H1 (cell line): ENCODE measurements at regions not wholly inside any gene's neighbourhood (a gene's known extent, or its start where the extent isn't known, plus 50 kb on each side); places are given as distances from the start of the nearest gene placed in this dataset.
A peak's percentile ranks its signal among the peaks of the same experiment; 100 is the strongest.

Experiments
- CTCF ChIA-PET: fragments of 300-600 bp; sonication (Branson Sonifier 250); formaldehyde crosslinking; loops from one replicate; lab custom pipeline; 2021; ENCODE audit not compliant: partially characterized antibody; lab: Charles Lee
- POLR2A ChIA-PET: fragments of 300-600 bp; sonication (Branson Sonifier 250); formaldehyde crosslinking; loops from one replicate; lab custom pipeline; 2021; ENCODE audit warnings: inconsistent platforms; ENCODE audit not compliant: partially characterized antibody; lab: Charles Lee
- DNase-seq, 2 experiments: peaks; one replicate each; pipeline versions ENCODE4 v3.0.0 to v3.0.0-alpha.2; 2010 to 2022; ENCODE audit warnings: low spot score in 2 of 2, low read depth in 1 of 2, mixed read lengths in 1 of 2
- FAIRE-seq: peaks from 2 replicates; lab custom pipeline; 2011; peaks lifted over from hg19 to GRCh38; lab: Jason Lieb, UNC
- H2AFZ ChIP-seq: 2 replicates; pipeline ENCODE4 v1.8.1; 2012; ENCODE audit warnings: low read length, inconsistent platforms
- H2AK5ac ChIP-seq: 2 replicates; pipeline ENCODE4 v1.6.1; 2013; ENCODE audit warnings: low read depth, low read length
- H2BK120ac ChIP-seq: replicated peaks from 2 replicates; pipeline ENCODE3; 2013; ENCODE audit warnings: low read depth, low read length, inconsistent platforms
- H2BK12ac ChIP-seq: 2 replicates; pipeline ENCODE4 v1.6.1; 2013; ENCODE audit warnings: low read depth, low read length
- H2BK15ac ChIP-seq: 2 replicates; pipeline ENCODE4 v1.6.1; 2013; ENCODE audit warnings: low read length
- H2BK20ac ChIP-seq: 2 replicates; pipeline ENCODE4 v1.6.1; 2013; ENCODE audit warnings: low read length
- H2BK5ac ChIP-seq: 2 replicates; pipeline ENCODE4 v1.6.1; 2013; ENCODE audit warnings: low read depth, low read length
- H3K14ac ChIP-seq: 2 replicates; pipeline ENCODE4 v1.6.1; 2013; ENCODE audit warnings: inconsistent platforms; ENCODE audit not compliant: insufficient read length
- H3K18ac ChIP-seq: 2 replicates; pipeline ENCODE4 v1.6.1; 2013; ENCODE audit warnings: low read length; ENCODE audit errors: extremely low read depth
- H3K23ac ChIP-seq: 2 replicates; pipeline ENCODE4 v1.6.1; 2013; ENCODE audit warnings: inconsistent platforms; ENCODE audit not compliant: insufficient read length
- H3K23me2 ChIP-seq: 2 replicates; pipeline ENCODE4 v1.6.1; 2013; ENCODE audit warnings: low read depth, low read length
- H3K27ac ChIP-seq: 2 replicates; pipeline ENCODE4 v1.6.1; 2011; ENCODE audit warnings: low read depth, low read length, inconsistent platforms
- H3K27me3 ChIP-seq, 4 experiments: replicated peaks in 1 of 4; 1 replicate in 1 of 4; 2 replicates in 3 of 4; pipeline versions ENCODE4 v1.6.1 to v1.8.1; 2011 to 2013; ENCODE audit warnings: low read length in 3 of 4, mild to moderate bottlenecking in 3 of 4, inconsistent platforms in 2 of 4, mixed read lengths in 2 of 4, moderate library complexity in 1 of 4; ENCODE audit not compliant: control insufficient read depth in 3 of 4, insufficient read depth in 3 of 4; ENCODE audit errors: extremely low read depth in 1 of 4
- H3K36me3 ChIP-seq, 4 experiments: 2 replicates each; pipeline versions ENCODE4 v1.6.1 to v1.8.1; 2011 to 2013; ENCODE audit warnings: mild to moderate bottlenecking in 4 of 4, low read length in 3 of 4, moderate library complexity in 2 of 4, control low read depth in 1 of 4, inconsistent platforms in 1 of 4; ENCODE audit not compliant: insufficient read depth in 4 of 4, control insufficient read depth in 2 of 4
- H3K4ac ChIP-seq: replicated peaks from 2 replicates; pipeline ENCODE3; 2013; ENCODE audit warnings: low read length, low read depth, mixed read lengths, inconsistent platforms; ENCODE audit not compliant: insufficient read length
- H3K4me1 ChIP-seq, 4 experiments: replicated peaks in 1 of 4; 1 replicate in 1 of 4; 2 replicates in 3 of 4; pipeline versions ENCODE4 v1.6.1 to v1.8.1; 2011 to 2013; ENCODE audit warnings: low read length in 3 of 4, inconsistent platforms in 2 of 4, mixed read lengths in 1 of 4; ENCODE audit not compliant: insufficient read depth in 4 of 4, control insufficient read depth in 3 of 4
- H3K4me2 ChIP-seq, 2 experiments: 2 replicates each; pipeline versions ENCODE4 v1.6.1 to v1.8.1; 2011 to 2013; ENCODE audit warnings: low read depth in 2 of 2, low read length in 2 of 2, control low read depth in 1 of 2, inconsistent platforms in 1 of 2, mild to moderate bottlenecking in 1 of 2; ENCODE audit not compliant: insufficient read depth in 1 of 2
- H3K4me3 ChIP-seq, 4 experiments: fragments of 200-600, 300-600 bp in 1 of 4; sonication (generic), shearing (Covaris generic), sonication (Bioruptor Twin) in 1 of 4; 2 replicates each; pipeline versions ENCODE4 v1.5.1 to v1.8.1; 2011 to 2016; ENCODE audit warnings: low read length in 4 of 4, low read depth in 3 of 4, control low read depth in 2 of 4, inconsistent platforms in 2 of 4, mild to moderate bottlenecking in 2 of 4, mixed read lengths in 1 of 4, moderate library complexity in 1 of 4; ENCODE audit not compliant: insufficient read depth in 2 of 4; ENCODE audit errors: extremely low read depth in 1 of 4
- H3K56ac ChIP-seq: replicated peaks from 2 replicates; pipeline ENCODE3; 2013; ENCODE audit warnings: low read depth, mild to moderate bottlenecking, mixed read lengths, low read length, inconsistent platforms; ENCODE audit not compliant: insufficient read length
- H3K79me1 ChIP-seq: 2 replicates; pipeline ENCODE4 v1.6.1; 2013; ENCODE audit warnings: low read depth, low read length, control low read depth
- H3K79me2 ChIP-seq, 2 experiments: 2 replicates each; pipeline versions ENCODE4 v1.6.1 to v1.8.1; 2012 to 2013; ENCODE audit warnings: low read length in 2 of 2, mild to moderate bottlenecking in 2 of 2, inconsistent platforms in 1 of 2; ENCODE audit not compliant: insufficient read depth in 2 of 2, control insufficient read depth in 1 of 2
- H3K9ac ChIP-seq, 4 experiments: replicated peaks in 1 of 4; 1 replicate in 1 of 4; 2 replicates in 3 of 4; pipeline versions ENCODE4 v1.6.1 to v1.8.1; 2011 to 2013; ENCODE audit warnings: low read depth in 3 of 4, low read length in 3 of 4, control low read depth in 2 of 4, mild to moderate bottlenecking in 2 of 4, moderate library complexity in 2 of 4, inconsistent platforms in 1 of 4; ENCODE audit errors: extremely low read depth in 1 of 4
- H3K9me3 ChIP-seq, 2 experiments: 2 replicates each; pipeline versions ENCODE4 v1.6.1 to v1.8.1; 2012 to 2013; ENCODE audit warnings: mild to moderate bottlenecking in 2 of 2, moderate library complexity in 2 of 2, control low read depth in 1 of 2, inconsistent platforms in 1 of 2, low read depth in 1 of 2, low read length in 1 of 2, mixed read lengths in 1 of 2; ENCODE audit not compliant: insufficient read depth in 2 of 2
- H4K20me1 ChIP-seq, 2 experiments: replicated peaks in 1 of 2; 2 replicates each; pipeline versions ENCODE3 to v1.8.1; 2011 to 2013; ENCODE audit warnings: inconsistent platforms in 2 of 2, low read length in 2 of 2, mild to moderate bottlenecking in 1 of 2; ENCODE audit not compliant: insufficient read depth in 2 of 2, control insufficient read depth in 1 of 2
- H4K5ac ChIP-seq: 2 replicates; pipeline ENCODE4 v1.6.1; 2013; ENCODE audit warnings: low read length, low read depth, mixed read lengths, inconsistent platforms; ENCODE audit not compliant: insufficient read length
- H4K8ac ChIP-seq: 2 replicates; pipeline ENCODE4 v1.8.0; 2013; ENCODE audit warnings: mild to moderate bottlenecking, moderate library complexity, low read length, inconsistent platforms; ENCODE audit not compliant: insufficient read depth; ENCODE audit errors: extremely low read depth
- H4K91ac ChIP-seq: replicated peaks from 2 replicates; pipeline ENCODE3; 2013; ENCODE audit warnings: low read length, mixed read lengths, inconsistent platforms; ENCODE audit not compliant: insufficient read length
- MAFK ChIP-seq: IDR thresholded peaks from 2 replicates; pipeline ENCODE4 v1.6.1; 2012; ENCODE audit warnings: low read depth, mild to moderate bottlenecking, improper control_type of control experiment, low read length
- SP2 ChIP-seq: IDR thresholded peaks from 2 replicates; pipeline ENCODE4 v1.6.1; 2012; ENCODE audit warnings: mild to moderate bottlenecking, low read length, inconsistent platforms
- TCF12 ChIP-seq: IDR thresholded peaks from 2 replicates; pipeline ENCODE4 v1.6.1; 2011; ENCODE audit warnings: low read depth, mild to moderate bottlenecking, low read length
- WGBS, 2 experiments: shearing (Covaris generic) in 1 of 2; methylation state at CpG; one replicate each; pipeline versions ENCODE4 v1.1.6 to v1.1.7; 2013 to 2015; ENCODE audit warnings: low lambda C conversion rate in 2 of 2, mixed read lengths in 2 of 2, inconsistent platforms in 1 of 2, low coverage in 1 of 2, missing lambda C conversion rate in 1 of 2; ENCODE audit not compliant: insufficient replicate concordance in 2 of 2, insufficient coverage in 1 of 2, insufficient read length in 1 of 2; ENCODE audit errors: extremely low coverage in 1 of 2, missing lambda C conversion rate in 1 of 2; 5-methylcytosine and 5-hydroxymethylcytosine counted together
- TF ChIP-seq, protein P1 (sequence below), 3 experiments: IDR thresholded peaks; 1 replicate in 2 of 3; 2 replicates in 1 of 3; pipeline versions ENCODE4 v1.5.1 to v1.6.1; 2011; ENCODE audit warnings: low read length in 3 of 3, mild to moderate bottlenecking in 3 of 3, inconsistent platforms in 2 of 3, low read depth in 1 of 3, moderate library complexity in 1 of 3; ENCODE audit not compliant: insufficient read depth in 1 of 3; ENCODE audit errors: control extremely low read depth in 1 of 3

DNA sequence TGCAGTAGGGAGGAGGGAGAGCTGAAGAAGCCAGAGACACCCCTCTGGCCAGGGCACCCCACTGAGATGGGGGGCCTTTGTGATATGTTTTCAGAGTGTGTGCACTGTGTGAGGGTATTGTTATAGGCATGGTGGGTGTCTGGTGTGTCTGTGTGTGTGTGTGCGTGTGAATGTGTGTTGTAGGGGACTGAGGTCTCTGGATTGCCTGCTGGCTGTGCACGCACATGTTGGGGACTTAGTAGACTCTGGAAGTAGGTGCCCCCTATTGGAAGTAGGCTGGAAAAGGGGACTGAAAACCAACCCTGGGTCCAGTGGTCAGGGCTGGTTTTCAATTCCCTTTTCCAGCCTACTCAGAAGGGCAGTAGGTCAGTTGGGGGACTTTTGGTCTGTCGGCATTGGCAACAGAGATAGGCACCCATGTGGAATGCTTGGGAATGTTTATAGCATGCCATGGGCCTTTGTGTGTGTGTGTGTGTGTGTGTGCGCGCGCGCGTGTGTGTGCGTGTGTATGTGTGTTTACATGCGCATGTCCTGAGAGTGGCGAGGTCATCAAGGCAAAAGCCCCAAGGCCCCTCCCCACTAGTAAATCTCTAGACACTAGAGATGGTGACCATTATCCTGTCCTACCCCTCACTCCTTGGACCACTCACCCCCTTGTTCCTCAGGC, 78.8 kb downstream of the HIF1AN start:
- Histone ChIP-seq H3K23ac (no peak overlapping the region), H3K4ac (no peak overlapping the region), H3K4me1 (no peaks in the 10 kb centered on the region; a peak in 1 of 7 replicates), H3K4me3 (no peak overlapping the region), H4K5ac (no peak overlapping the region), H4K8ac (no peak overlapping the region), H3K36me3 (no peaks in the 10 kb centered on the region), H2BK20ac (no peak overlapping the region), H2BK5ac (no peak overlapping the region), H3K79me1 (no peaks in the 10 kb centered on the region), H3K14ac (no peak overlapping the region), H2AK5ac (no peak overlapping the region), H2BK15ac (no peak overlapping the region), H3K23me2 (no peaks in the 10 kb centered on the region; the same call in 1 of the 2 replicates), H2AFZ (no peak overlapping the region), H3K9ac (no peak overlapping the region; a peak in 1 of 7 replicates), H3K27ac (no peak overlapping the region), H3K79me2 (no peaks in the 10 kb centered on the region), H4K20me1 (no peaks in the 10 kb centered on the region), H3K9me3 (no peaks in the 10 kb centered on the region), H3K4me2 (no peak overlapping the region), H3K27me3 (no peaks in the 10 kb centered on the region; a peak in 1 of 7 replicates), H2BK120ac (no peak overlapping the region), H3K56ac (no peak overlapping the region), H3K18ac (no peak overlapping the region), H4K91ac (no peak overlapping the region), H2BK12ac (no peak overlapping the region)
- no peak for FAIRE-seq
- POLR2A ChIA-PET, result no interaction called here
- CTCF ChIA-PET, result interaction anchor here (0.8 to 4.6 kb wide), 12 partner anchors 10 to 260 kb away, joined by 3 to 18 read pairs (median 6); no protein-coding TSS in a partner anchor
- no peak for TF ChIP-seq TCF12
- TF ChIP-seq MAFK, result no peak
- TF ChIP-seq, protein P1, sequence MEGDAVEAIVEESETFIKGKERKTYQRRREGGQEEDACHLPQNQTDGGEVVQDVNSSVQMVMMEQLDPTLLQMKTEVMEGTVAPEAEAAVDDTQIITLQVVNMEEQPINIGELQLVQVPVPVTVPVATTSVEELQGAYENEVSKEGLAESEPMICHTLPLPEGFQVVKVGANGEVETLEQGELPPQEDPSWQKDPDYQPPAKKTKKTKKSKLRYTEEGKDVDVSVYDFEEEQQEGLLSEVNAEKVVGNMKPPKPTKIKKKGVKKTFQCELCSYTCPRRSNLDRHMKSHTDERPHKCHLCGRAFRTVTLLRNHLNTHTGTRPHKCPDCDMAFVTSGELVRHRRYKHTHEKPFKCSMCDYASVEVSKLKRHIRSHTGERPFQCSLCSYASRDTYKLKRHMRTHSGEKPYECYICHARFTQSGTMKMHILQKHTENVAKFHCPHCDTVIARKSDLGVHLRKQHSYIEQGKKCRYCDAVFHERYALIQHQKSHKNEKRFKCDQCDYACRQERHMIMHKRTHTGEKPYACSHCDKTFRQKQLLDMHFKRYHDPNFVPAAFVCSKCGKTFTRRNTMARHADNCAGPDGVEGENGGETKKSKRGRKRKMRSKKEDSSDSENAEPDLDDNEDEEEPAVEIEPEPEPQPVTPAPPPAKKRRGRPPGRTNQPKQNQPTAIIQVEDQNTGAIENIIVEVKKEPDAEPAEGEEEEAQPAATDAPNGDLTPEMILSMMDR (IDR thresholded peaks at IDR 0.05; ENCODE audit: control extremely low read depth in 1 of 3, insufficient read depth in 1 of 3, low read depth in 1 of 3, low read length in 3 of 3), result peak; percentile 9 to 40 (median 10); a peak in 2 of 4 replicates
- no peak for TF ChIP-seq SP2
- WGBS, 2 experiments, result 76% methylated on average over 11 of the region's 11 CpGs; no CpG with 5 or more reads in 1 of the 2 experiments
- DNase-seq, result no peak
